ENCODE measurements at regions not wholly inside any gene's neighbourhood (a gene's known extent, or its start where the extent isn't known, plus 50 kb on each side); places are given as distances from the start of the nearest gene placed in this dataset.
"Not testable (repeated sequence)": the region's sequence is repeated elsewhere in the genome, so short reads cannot be mapped to it uniquely, and the experiment has no call there.

DNA sequence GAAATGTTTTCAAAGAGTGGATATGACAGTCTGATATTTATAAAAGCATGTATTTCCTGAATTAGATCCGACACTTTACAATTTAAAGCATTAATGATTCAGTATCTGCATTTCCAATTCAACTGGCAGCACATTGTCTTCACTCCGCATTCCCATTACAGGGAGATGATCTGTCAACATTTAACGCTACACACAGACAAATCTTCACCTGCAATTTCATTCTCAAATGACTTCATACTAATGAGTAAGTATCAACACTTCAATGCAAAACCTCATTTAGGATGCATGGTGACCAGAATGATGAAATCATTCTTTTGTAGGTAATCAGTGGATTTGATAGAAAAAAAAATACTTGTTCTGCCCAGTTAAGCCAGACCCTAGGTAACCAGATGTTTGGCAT lies 749.6 kb downstream of the CENPC start:
- TF ChIP-seq, protein P1, sequence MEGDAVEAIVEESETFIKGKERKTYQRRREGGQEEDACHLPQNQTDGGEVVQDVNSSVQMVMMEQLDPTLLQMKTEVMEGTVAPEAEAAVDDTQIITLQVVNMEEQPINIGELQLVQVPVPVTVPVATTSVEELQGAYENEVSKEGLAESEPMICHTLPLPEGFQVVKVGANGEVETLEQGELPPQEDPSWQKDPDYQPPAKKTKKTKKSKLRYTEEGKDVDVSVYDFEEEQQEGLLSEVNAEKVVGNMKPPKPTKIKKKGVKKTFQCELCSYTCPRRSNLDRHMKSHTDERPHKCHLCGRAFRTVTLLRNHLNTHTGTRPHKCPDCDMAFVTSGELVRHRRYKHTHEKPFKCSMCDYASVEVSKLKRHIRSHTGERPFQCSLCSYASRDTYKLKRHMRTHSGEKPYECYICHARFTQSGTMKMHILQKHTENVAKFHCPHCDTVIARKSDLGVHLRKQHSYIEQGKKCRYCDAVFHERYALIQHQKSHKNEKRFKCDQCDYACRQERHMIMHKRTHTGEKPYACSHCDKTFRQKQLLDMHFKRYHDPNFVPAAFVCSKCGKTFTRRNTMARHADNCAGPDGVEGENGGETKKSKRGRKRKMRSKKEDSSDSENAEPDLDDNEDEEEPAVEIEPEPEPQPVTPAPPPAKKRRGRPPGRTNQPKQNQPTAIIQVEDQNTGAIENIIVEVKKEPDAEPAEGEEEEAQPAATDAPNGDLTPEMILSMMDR (conservative IDR thresholded peaks at IDR 0.05), result no peak
- Mint-ChIP-seq H3K27ac (no peak overlapping the region), H3K27me3 (no peaks in the 10 kb centered on the region), H3K4me3 (no peak overlapping the region), H3K36me3 (no peaks in the 10 kb centered on the region), H3K4me1 (ENCODE audit: unreplicated experiment) (no peaks in the 10 kb centered on the region), H3K9me3 (no peaks in the 10 kb centered on the region)
- no peak for DNase-seq (ENCODE audit: extremely low spot score, unreplicated experiment)

DNA sequence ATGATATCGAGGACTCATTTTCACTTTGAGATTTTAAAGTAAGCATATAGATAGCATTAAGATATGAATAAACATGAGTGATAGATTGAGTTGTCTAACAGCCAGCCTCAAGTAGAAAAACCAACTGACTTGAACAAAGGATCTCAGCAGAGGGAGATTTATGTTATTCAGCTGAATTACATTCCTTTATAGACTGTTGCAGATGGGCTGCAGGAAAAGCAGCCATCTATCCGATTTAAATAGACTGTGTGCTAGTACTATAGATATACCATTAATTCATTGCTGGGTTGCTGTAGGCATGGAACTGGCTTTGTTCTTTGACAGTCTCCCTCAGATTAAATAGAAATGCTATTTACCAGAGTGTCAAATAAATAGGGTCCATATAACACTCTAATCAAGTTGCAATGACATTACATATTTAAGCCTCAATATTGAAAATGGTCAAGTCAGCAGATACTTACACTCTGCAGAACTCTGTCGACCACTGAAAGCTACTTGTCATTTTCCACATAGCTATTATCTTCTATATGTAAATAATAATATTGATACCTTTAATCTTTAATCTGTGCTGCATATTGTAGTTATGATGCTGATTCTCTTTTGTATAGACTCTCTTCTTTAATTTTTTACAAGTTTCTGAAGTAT lies 750.8 kb downstream of the CENPC start:
- Mint-ChIP-seq H3K9me3 (no peaks in the 10 kb centered on the region), H3K4me3 (no peak overlapping the region), H3K27me3 (no peaks in the 10 kb centered on the region), H3K36me3 (no peaks in the 10 kb centered on the region), H3K4me1 (ENCODE audit: unreplicated experiment) (no peaks in the 10 kb centered on the region), H3K27ac (no peak overlapping the region)
- TF ChIP-seq, protein P1 (conservative IDR thresholded peaks at IDR 0.05), result no peak
- no peak for DNase-seq (ENCODE audit: extremely low spot score, unreplicated experiment)

DNA sequence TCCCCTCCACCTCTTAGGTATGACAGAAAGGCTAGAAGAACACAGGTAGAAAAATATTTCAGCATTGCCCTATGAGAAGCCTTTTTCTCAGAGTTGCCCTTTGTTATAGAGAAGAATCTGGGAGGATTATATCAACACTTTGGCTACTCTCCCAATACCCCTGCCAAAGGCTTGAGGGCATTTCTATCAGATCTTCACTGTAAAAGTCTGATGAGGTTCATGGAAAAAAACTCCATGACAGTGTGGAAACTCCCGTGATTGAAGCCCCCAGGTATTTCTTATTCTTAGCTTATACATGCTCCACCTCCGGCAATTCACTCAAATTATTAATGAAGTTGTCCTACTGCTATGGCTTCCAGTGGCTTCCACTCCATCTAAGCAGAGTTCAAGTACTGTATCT lies 753.6 kb downstream of the CENPC start:
- no peak overlapping the region for H3K27ac Mint-ChIP-seq

DNA sequence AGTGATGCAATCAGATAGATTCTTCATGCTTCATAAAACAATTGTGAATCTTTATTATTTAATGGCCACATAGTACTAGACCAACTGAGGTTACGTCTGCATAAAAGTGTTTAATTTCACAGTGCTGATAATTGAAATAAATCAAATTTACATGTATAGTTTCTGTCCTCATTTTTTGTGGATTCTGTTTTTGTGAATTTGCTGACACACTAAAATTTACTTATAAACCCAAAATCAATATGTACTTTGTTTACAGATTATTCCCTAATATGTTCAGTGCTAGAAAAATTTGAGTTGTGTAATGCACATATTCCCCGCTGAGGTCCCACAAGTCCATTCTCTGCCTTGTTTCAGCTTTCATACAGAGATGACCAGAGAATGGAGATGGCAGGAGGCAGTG lies 759.8 kb downstream of the CENPC start:
- Mint-ChIP-seq H3K4me1 (ENCODE audit: unreplicated experiment) (no peaks in the 10 kb centered on the region), H3K4me3 (no peak overlapping the region), H3K9me3 (no peaks in the 10 kb centered on the region), H3K27ac (no peak overlapping the region), H3K36me3 (no peaks in the 10 kb centered on the region), H3K27me3 (no peaks in the 10 kb centered on the region)
- no peak for DNase-seq (ENCODE audit: extremely low spot score, unreplicated experiment)
- TF ChIP-seq, protein P1 (conservative IDR thresholded peaks at IDR 0.05), result no peak

More for the DNA sequence above, 753.6 kb downstream of the CENPC start:
- H3K36me3 Mint-ChIP-seq, result no peaks in the 10 kb centered on the region
- DNase-seq (ENCODE audit: extremely low spot score, unreplicated experiment), result no peak
- H3K9me3 Mint-ChIP-seq, result no peaks in the 10 kb centered on the region
- no peaks in the 10 kb centered on the region for H3K4me1 Mint-ChIP-seq (ENCODE audit: unreplicated experiment)
- H3K27me3 Mint-ChIP-seq, result no peaks in the 10 kb centered on the region
- no peak overlapping the region for H3K4me3 Mint-ChIP-seq
- TF ChIP-seq, protein P1 (conservative IDR thresholded peaks at IDR 0.05), result no peak

DNA sequence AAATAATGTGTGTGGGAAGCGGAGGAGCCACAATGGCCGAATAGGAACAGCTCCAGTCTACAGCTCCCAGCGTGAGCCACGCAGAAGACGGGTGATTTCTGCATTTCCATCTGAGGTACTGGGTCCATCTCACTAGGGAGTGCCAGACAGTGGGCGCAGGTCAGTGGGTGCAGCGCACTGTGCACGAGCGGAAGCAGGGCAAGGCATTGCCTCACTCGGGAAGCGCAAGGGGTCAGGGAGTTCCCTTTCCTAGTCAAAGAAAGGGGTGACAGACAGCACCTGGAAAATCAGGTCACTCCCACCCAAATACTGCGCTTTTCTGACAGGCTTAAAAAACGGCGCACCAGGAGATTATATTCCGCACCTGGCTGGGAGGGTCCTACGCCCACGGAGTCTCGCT lies 762.6 kb downstream of the CENPC start:
- H3K27ac Mint-ChIP-seq; H3K9me3 Mint-ChIP-seq; H3K4me1 Mint-ChIP-seq (ENCODE audit: unreplicated experiment); DNase-seq (ENCODE audit: extremely low spot score, unreplicated experiment); H3K27me3 Mint-ChIP-seq; H3K36me3 Mint-ChIP-seq; H3K4me3 Mint-ChIP-seq: not testable (repeated sequence)

DNA sequence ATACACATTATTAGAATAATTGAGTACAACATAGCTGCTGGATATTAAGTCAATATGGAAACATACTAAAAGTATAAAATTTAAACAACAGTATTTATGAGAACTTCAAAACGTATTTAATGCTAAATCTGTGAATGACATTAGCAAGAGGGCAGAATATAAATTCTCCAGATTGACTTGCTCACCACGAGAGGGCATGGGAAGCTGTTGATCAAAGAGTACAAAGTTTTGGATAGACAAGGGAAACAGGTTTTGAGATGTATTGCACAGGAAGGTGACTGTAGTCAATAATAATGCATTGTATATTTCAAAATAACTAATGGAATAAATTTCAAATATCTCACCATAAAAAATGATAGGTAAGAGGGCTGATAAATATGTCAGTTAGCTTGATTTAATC lies 768.2 kb downstream of the CENPC start:
- TF ChIP-seq, protein P1 (conservative IDR thresholded peaks at IDR 0.05), result no peak
- H3K4me3 Mint-ChIP-seq, result no peak overlapping the region

More for the DNA sequence above, 768.2 kb downstream of the CENPC start:
- Mint-ChIP-seq H3K4me1 (ENCODE audit: unreplicated experiment) (no peaks in the 10 kb centered on the region), H3K9me3 (peaks cover under 1% of the 10 kb centered on the region), H3K36me3 (no peaks in the 10 kb centered on the region), H3K27me3 (no peaks in the 10 kb centered on the region), H3K27ac (no peak overlapping the region)
- DNase-seq (ENCODE audit: extremely low spot score, unreplicated experiment), result no peak
